ENCODE measurements at regions not wholly inside any gene's neighbourhood (a gene's known extent, or its start where the extent isn't known, plus 50 kb on each side); places are given as distances from the start of the nearest gene placed in this dataset.

DNA sequence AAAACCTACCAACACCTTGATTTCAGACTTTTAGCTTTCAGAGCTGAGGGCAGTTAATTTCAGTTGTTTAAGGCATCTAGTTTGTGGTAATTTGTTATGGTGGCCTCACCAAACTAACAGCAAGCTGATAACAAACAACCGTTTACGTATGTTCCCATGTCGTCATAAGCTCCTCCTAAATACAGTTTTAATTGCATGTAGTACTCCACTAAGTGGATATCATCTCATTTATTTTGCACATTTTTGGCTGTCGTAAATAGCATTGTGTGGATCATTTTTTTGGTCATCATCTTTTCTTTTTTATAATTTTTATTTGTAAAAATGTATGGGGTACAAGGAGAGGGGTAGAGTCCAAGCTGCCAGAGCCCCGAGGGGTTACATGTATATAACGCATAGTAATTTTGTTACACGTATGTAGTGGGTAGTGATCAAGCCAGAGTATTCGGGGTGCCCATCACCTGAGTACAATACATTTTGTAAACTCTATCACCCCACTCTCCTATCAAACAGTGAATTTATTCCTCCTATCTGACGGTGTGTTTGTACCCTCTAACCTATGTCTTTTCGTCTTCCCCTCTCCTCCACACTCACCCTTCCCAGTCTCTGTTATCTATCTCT is 89.2 kb upstream of the MYCN start:
- no peak for ATAC-seq
- TF ChIP-seq ZNF8 (CRISPR knock-in tag; IDR thresholded peaks at IDR 0.05) (no peak), BACH2 (CRISPR knock-in tag; IDR thresholded peaks at IDR 0.05; ENCODE audit: borderline replicate concordance) (no peak), PPARA (CRISPR knock-in tag; IDR thresholded peaks at IDR 0.05; ENCODE audit: borderline replicate concordance) (no peak), RARB (CRISPR knock-in tag; IDR thresholded peaks at IDR 0.05) (no peak), ZNF565 (CRISPR knock-in tag; conservative IDR thresholded peaks at IDR 0.05; ENCODE audit: low read depth) (no peak), ESRRG (CRISPR knock-in tag; IDR thresholded peaks at IDR 0.05) (no peak), ISL1 (CRISPR knock-in tag; IDR thresholded peaks at IDR 0.05) (no peak), ZC3H10 (CRISPR knock-in tag; IDR thresholded peaks at IDR 0.05) (no peak), SNAI2 (CRISPR knock-in tag; IDR thresholded peaks at IDR 0.05) (no peak), CSRNP3 (CRISPR knock-in tag; IDR thresholded peaks at IDR 0.05) (no peak), ZNF70 (CRISPR knock-in tag; IDR thresholded peaks at IDR 0.05) (no peak), CSDC2 (CRISPR knock-in tag; IDR thresholded peaks at IDR 0.05) (no peak), ARNTL (CRISPR knock-in tag; IDR thresholded peaks at IDR 0.05; ENCODE audit: borderline replicate concordance, low read depth) (no peak)
- TF ChIP-seq, protein P1, sequence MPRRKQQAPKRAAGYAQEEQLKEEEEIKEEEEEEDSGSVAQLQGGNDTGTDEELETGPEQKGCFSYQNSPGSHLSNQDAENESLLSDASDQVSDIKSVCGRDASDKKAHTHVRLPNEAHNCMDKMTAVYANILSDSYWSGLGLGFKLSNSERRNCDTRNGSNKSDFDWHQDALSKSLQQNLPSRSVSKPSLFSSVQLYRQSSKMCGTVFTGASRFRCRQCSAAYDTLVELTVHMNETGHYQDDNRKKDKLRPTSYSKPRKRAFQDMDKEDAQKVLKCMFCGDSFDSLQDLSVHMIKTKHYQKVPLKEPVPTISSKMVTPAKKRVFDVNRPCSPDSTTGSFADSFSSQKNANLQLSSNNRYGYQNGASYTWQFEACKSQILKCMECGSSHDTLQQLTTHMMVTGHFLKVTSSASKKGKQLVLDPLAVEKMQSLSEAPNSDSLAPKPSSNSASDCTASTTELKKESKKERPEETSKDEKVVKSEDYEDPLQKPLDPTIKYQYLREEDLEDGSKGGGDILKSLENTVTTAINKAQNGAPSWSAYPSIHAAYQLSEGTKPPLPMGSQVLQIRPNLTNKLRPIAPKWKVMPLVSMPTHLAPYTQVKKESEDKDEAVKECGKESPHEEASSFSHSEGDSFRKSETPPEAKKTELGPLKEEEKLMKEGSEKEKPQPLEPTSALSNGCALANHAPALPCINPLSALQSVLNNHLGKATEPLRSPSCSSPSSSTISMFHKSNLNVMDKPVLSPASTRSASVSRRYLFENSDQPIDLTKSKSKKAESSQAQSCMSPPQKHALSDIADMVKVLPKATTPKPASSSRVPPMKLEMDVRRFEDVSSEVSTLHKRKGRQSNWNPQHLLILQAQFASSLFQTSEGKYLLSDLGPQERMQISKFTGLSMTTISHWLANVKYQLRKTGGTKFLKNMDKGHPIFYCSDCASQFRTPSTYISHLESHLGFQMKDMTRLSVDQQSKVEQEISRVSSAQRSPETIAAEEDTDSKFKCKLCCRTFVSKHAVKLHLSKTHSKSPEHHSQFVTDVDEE (CRISPR knock-in tag; IDR thresholded peaks at IDR 0.05) = no peak

GRCh38 chr2:15852811-15853210 is 87.5 kb upstream of the MYCN start:
- TF ChIP-seq, protein P1 (CRISPR knock-in tag; IDR thresholded peaks at IDR 0.05) = no peak
- TF ChIP-seq ARNTL (CRISPR knock-in tag; IDR thresholded peaks at IDR 0.05; ENCODE audit: borderline replicate concordance, low read depth) (no peak), CSRNP3 (CRISPR knock-in tag; IDR thresholded peaks at IDR 0.05) (no peak), CSDC2 (CRISPR knock-in tag; IDR thresholded peaks at IDR 0.05) (no peak), SNAI2 (CRISPR knock-in tag; IDR thresholded peaks at IDR 0.05) (no peak), GLIS3 (CRISPR knock-in tag; IDR thresholded peaks at IDR 0.05) (no peak), ZNF70 (CRISPR knock-in tag; IDR thresholded peaks at IDR 0.05) (no peak), ESRRG (CRISPR knock-in tag; IDR thresholded peaks at IDR 0.05) (no peak), TCF4 (CRISPR knock-in tag; IDR thresholded peaks at IDR 0.05; ENCODE audit: borderline replicate concordance) (no peak), PPARA (CRISPR knock-in tag; IDR thresholded peaks at IDR 0.05; ENCODE audit: borderline replicate concordance) (no peak), ZC3H10 (CRISPR knock-in tag; IDR thresholded peaks at IDR 0.05) (no peak), OSR1 (CRISPR knock-in tag; IDR thresholded peaks at IDR 0.05) (no peak), ZNF565 (CRISPR knock-in tag; conservative IDR thresholded peaks at IDR 0.05; ENCODE audit: low read depth) (no peak), ZFP3 (CRISPR knock-in tag; IDR thresholded peaks at IDR 0.05) (no peak), ZFP30 (CRISPR knock-in tag; IDR thresholded peaks at IDR 0.05) (no peak), ISL1 (CRISPR knock-in tag; IDR thresholded peaks at IDR 0.05) (no peak), BACH2 (CRISPR knock-in tag; IDR thresholded peaks at IDR 0.05; ENCODE audit: borderline replicate concordance) (no peak), TOX (CRISPR knock-in tag; IDR thresholded peaks at IDR 0.05; ENCODE audit: borderline replicate concordance) (no peak), PATZ1 (CRISPR knock-in tag; IDR thresholded peaks at IDR 0.05; ENCODE audit: borderline replicate concordance) (no peak), CREB5 (CRISPR knock-in tag; IDR thresholded peaks at IDR 0.05; ENCODE audit: low read depth) (no peak)
- ATAC-seq = no peak
